DND-41 (cell line): ENCODE measurements at regions not wholly inside any gene's neighbourhood (a gene's known extent, or its start where the extent isn't known, plus 50 kb on each side); places are given as distances from the start of the nearest gene placed in this dataset.

Experiments used
- CTCF ChIP-seq: IDR thresholded peaks from 2 replicates; pipeline ENCODE4 v1.5.1; 2012; ENCODE audit warnings: borderline replicate concordance, low read length, moderate library complexity, mild to moderate bottlenecking; ENCODE audit not compliant: poor library complexity, severe bottlenecking; ENCODE audit errors: extremely low read depth
- EZH2 ChIP-seq: IDR thresholded peaks from 3 replicates; pipeline ENCODE4 v1.6.1; 2012; ENCODE audit warnings: borderline replicate concordance, low read depth, mild to moderate bottlenecking, moderate library complexity, low read length, inconsistent platforms; ENCODE audit not compliant: severe bottlenecking

GRCh38 chr14:30078811-30079402 lies 151.3 kb upstream of the PRKD1 start:
- TF ChIP-seq CTCF = no peak
- TF ChIP-seq EZH2 = no peak
